Astrocyte of the cerebellum (primary cell): ENCODE measurements at regions not wholly inside any gene's neighbourhood (a gene's known extent, or its start where the extent isn't known, plus 50 kb on each side); places are given as distances from the start of the nearest gene placed in this dataset.

Source experiments
- DNase-seq: peaks from one replicate; pipeline ENCODE4 v3.0.0-alpha.2; 2011; ENCODE audit warnings: low read depth
- H3K4me3 ChIP-seq: 2 replicates; pipeline ENCODE4 v1.5.1; 2011; ENCODE audit warnings: mild to moderate bottlenecking, low read depth, low read length, moderate library complexity
- in situ Hi-C: cut with HindIII; loops from 2 replicates; pipeline ENCODE4 v1.10.0; 2017; ENCODE audit warnings: low sequenced_read_pairs
- TF ChIP-seq, protein P1 (sequence below): IDR thresholded peaks from 2 replicates; pipeline ENCODE4 v1.5.1; 2012; ENCODE audit warnings: low read length, low read depth, moderate library complexity, mild to moderate bottlenecking; ENCODE audit errors: missing control alignments

DNA sequence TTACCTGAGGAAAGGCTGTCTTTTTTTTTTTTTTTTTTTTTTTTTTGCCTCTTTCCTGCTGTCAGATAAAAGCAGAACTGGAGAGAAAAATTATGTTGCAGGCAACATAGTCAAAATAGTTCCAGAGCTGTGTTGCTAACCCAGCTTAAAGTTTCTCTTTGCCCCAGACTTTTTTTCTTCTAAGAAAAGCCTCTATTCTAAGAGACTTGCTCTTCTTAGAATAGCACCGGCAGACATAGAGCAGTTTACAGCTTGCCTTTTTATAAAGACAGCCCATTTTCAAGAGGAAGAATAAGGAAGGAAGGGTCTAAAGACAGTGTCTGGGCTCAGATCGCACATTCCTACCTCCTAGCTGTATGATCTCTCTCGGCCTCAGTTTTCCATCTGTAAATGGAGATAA is 88.7 kb downstream of the TENT5C start:
- no peak for DNase-seq

GRCh38 chr1:117695796-117696490 is 90.1 kb downstream of the TENT5C start:
- DNase-seq: no peak
- H3K4me3 ChIP-seq: no peak overlapping the region
- in situ Hi-C loops: loop anchor here (5.0 kb wide), 1 partner anchor 36 kb away; no protein-coding TSS in a partner anchor
- TF ChIP-seq, protein P1, sequence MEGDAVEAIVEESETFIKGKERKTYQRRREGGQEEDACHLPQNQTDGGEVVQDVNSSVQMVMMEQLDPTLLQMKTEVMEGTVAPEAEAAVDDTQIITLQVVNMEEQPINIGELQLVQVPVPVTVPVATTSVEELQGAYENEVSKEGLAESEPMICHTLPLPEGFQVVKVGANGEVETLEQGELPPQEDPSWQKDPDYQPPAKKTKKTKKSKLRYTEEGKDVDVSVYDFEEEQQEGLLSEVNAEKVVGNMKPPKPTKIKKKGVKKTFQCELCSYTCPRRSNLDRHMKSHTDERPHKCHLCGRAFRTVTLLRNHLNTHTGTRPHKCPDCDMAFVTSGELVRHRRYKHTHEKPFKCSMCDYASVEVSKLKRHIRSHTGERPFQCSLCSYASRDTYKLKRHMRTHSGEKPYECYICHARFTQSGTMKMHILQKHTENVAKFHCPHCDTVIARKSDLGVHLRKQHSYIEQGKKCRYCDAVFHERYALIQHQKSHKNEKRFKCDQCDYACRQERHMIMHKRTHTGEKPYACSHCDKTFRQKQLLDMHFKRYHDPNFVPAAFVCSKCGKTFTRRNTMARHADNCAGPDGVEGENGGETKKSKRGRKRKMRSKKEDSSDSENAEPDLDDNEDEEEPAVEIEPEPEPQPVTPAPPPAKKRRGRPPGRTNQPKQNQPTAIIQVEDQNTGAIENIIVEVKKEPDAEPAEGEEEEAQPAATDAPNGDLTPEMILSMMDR: no peak

More for the DNA sequence above, 88.7 kb downstream of the TENT5C start:
- in situ Hi-C loops: no loop called here
- no peak overlapping the region for H3K4me3 ChIP-seq
- TF ChIP-seq, protein P1: no peak

- in situ Hi-C loops: loop anchor here (5.0 kb wide), 1 partner anchor 36 kb away; no protein-coding TSS in a partner anchor
- no peak overlapping the region for H3K4me3 ChIP-seq
- TF ChIP-seq, protein P1: no peak
- DNase-seq: no peak
Observed at GRCh38 chr1:117696561-117696960, 90.7 kb downstream of the TENT5C start.

DNA sequence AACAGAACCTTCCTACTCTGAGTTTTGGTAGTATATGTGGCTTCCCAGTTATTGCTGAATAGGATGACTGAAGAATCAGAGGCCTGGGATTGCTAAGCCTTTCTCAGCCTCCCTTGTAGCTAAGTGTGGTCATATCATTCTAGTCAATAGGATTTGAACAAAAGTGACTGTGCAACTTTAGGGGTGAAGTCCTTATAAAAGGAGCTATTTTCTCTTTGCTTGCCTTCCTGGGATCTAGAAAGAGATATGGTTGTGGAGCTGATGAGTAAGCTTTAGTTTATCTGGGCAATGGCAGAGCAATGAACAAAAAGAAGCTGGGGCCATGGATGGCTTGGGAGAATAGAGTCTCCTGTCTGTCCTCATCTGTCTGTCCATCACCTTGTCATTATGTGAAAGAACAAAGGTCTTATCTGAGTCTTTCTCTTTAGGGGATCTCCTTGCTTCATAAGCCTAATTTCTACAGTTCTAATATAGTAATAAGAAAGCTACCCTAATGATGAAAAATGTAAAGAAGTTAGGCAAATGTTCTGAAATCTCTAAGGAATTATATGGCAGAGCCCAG is 91.5 kb downstream of the TENT5C start:
- DNase-seq: no peak
- in situ Hi-C loops: loop anchor here (5.0 kb wide), 1 partner anchor 35 kb away; no protein-coding TSS in a partner anchor
- TF ChIP-seq, protein P1: no peak
- no peak overlapping the region for H3K4me3 ChIP-seq

DNA sequence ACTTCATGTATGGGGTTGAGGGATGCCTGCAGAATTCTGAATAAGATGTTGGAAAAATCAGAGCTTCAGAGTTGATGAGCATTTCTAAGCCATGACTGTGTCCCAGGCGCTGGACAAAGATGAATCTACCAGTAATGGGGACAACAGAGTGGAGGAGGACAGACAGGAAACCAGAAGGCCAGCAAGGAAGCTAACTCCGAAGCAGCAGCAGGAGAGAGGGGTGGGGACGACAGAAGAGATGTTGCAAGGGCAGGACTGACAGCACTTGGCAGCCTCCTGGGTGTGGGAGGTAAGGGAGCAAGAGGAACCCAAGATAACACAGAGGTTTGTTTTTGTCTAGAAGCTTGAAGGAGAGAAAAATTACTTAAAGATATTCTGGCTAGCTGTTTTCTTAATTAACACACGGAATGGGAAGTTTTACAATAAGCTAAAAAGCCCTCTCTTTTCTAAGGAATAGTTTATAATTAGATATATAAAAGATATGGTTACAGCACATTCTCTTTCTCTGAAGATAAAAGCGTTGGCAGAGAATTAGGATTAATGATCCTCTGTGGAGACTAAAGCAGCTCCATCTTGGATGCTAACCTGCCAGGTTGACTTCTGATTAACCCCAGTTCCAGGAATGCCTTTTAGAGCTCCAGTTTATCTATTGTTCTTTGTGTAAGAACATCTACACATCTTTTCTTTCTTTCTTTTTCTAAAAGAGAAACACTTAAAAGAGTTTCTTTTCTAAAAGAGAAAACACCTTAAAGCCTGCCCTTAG is 92.7 kb downstream of the TENT5C start:
- TF ChIP-seq, protein P1: no peak
- no peak for DNase-seq
- H3K4me3 ChIP-seq: no peak overlapping the region
- in situ Hi-C loops: loop anchor here (5.0 kb wide), 1 partner anchor 34 kb away; no protein-coding TSS in a partner anchor

DNA sequence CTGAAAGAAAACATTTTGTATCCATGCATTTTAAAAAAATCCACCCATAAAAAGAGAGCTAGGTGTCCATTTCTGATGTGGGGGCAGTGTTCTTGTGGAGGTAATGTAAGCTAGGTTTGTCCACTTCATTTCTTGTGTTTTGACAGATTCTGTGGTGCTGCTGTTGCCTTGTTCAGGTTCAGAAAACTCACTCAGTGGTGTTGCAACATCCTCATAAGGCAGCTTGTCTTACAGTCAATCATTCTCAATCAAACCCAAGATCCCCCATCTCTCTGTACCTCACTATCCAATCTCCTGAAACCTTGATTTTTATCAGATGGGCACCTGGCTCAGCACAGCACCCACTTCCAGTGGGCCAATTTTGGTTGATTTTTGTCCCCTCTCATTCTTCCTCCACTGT is 94.1 kb downstream of the TENT5C start:
- in situ Hi-C loops: loop anchor here (5.0 kb wide), 1 partner anchor 32 kb away; no protein-coding TSS in a partner anchor
- DNase-seq: no peak
- no peak overlapping the region for H3K4me3 ChIP-seq
- TF ChIP-seq, protein P1: no peak
